ENCODE measurements at regions not wholly inside any gene's neighbourhood (a gene's known extent, or its start where the extent isn't known, plus 50 kb on each side); places are given as distances from the start of the nearest gene placed in this dataset.

DNA sequence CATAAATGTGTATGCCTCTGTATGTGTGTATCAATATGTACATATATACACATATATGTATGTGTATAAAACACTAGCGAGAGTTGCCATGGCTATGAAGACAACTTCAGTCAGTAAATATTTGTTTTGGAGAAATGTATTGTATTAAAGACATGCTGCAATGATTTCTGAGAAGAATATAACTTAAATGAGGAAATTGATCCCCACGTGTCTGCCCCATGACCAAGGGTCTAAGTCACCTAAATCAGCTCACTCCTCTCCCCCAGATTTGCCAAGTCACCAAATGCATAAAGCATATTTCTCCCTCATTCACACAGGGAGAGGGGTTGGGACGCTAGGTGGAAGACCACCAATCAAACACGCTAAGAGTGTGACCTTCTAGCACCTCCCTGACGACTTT, 58.3 kb upstream of the LYST start:
- DNase-seq = no peak

GRCh38 chr1:235923466-235924021, 56.8 kb upstream of the LYST start:
- peak; percentile 68 for DNase-seq

- peak; percentile 53 for DNase-seq
Measured at GRCh38 chr1:235920596-235921375, 54.1 kb upstream of the LYST start.

DNA sequence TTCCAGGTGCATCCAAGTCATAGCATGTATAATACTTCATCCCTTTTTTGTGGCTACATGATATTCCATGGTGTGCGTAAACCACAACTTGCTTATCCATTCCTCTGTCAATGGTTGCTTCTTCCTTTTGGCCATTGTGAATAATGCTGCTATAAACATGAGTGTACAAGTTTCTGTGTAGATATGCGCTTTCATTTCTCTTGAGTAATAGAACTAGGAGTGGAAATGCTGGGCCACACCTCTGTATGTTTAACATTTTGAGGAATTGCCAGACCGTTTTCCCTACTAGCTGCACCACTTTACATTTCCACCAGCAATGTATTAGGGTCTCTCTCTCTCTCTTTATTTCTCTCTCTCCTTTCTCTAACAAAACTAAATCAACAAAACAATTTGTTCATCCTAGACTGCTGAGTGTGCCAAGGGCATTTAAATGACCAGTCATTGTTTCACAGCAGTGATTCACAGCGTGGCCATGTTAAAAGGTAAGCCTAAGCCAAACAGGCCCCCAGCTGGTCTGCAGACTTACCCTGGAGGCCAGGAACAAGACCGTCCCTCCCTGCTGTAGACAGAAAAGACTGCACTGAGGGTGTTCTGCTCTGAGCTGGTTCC, 53.2 kb upstream of the LYST start:
- DNase-seq = peak; percentile 63

GRCh38 chr1:235919127-235919832, 52.6 kb upstream of the LYST start:
- DNase-seq = peak; percentile 63

DNA sequence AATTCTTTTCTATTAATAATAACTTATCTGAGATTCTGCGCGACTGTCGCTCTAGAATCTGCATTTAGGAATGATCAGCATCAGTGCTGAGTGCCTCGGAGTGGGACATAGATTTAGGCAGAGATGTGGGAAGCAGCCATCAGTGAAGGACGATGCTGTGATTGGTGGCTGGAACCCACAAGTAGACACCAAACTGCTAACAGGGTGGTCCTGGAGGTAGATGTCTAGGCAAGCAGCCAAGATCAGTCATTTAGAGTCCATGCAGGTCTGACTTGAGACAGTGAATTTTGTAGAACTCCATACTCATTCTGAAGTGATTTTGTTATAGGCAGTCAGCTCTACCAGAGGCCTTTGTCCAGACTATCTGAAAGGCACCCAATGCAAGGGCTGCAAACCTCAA, 51.8 kb upstream of the LYST start:
- peak; percentile 34 for DNase-seq

- DNase-seq = no peak
Measured at GRCh38 chr1:235918032-235918431, 51.3 kb upstream of the LYST start.

DNA sequence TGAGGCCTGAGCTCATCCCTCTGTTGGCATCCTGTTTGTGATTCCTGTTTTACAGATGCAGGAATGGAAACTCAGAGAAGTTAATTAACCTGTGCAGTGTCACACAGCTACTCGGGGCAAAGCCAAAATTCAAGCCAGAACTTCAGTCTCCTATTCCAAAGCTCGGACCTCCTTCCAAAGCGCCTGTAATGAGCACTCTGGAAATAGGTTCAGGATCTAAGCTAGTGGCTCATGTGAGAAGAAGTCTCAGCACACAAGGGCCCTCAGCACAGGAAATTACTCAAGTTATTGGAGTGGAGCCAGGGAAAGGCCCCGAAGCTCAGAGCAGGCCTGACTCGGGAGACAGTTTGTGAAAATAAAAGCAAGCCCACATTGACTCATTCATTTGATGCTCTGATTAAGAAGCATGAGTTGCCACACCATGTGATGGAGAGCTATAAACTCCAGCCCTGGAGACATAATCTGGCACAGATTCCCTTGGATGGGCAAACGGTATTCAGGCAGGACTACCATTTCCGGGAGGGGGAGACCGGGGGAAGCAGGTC, 50.6 kb upstream of the LYST start:
- peak; percentile 100 for DNase-seq
